Body of pancreas (tissue), 4 donors: ENCODE measurements at regions not wholly inside any gene's neighbourhood (a gene's known extent, or its start where the extent isn't known, plus 50 kb on each side); places are given as distances from the start of the nearest gene placed in this dataset.

Experiments
- POLR2A ChIP-seq, 3 donors: fragments of 450-650 bp; IDR thresholded peaks; one replicate each; pipeline ENCODE4 v1.6.1; 2016; ENCODE audit warnings: antibody characterized with exemption in 3 of 3, mild to moderate bottlenecking in 2 of 3
- TF ChIP-seq, protein P1 (sequence below), 7 experiments: fragments of 450-650 bp in 4 of 7; fragments of 200-600 bp in 3 of 7; sonication (generic) in 3 of 7; IDR thresholded peaks; one replicate each; pipeline ENCODE4 v1.5.1; 2016 to 2019; ENCODE audit warnings: antibody characterized with exemption in 7 of 7

DNA sequence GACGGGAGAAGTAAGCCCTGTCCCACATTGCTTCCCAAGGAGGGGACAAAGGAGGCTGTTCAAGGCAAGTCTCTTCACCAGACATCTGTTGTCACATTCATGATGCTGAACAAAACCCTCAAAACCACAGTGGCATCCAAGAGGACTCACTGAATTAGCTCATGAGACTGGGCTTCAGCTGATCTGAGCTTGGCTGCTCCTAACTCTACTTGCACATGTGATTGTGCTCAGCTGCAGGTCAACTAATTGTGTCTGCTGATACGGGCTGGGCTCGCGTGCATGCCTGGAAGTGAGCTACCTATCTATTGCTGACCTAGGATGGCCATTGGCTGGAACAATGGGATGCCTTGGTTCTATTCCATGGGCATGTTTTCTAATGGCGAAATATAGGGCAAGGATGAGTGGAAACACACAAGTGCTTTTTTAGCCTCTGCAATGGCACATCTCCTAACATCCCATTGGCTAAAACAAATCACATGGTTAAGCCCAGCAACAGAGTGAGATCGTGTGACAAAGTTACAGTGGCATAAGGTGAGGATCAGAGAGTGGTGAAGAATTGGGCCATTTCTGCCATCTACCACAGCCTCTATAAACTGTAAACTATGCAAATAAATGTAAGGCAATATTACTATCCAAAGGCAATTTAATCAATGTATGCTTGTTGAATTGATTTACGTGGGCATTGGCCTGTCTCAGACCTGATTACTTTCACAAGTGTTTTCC lies 52.9 kb upstream of the CAPN13 start:
- TF ChIP-seq, protein P1, sequence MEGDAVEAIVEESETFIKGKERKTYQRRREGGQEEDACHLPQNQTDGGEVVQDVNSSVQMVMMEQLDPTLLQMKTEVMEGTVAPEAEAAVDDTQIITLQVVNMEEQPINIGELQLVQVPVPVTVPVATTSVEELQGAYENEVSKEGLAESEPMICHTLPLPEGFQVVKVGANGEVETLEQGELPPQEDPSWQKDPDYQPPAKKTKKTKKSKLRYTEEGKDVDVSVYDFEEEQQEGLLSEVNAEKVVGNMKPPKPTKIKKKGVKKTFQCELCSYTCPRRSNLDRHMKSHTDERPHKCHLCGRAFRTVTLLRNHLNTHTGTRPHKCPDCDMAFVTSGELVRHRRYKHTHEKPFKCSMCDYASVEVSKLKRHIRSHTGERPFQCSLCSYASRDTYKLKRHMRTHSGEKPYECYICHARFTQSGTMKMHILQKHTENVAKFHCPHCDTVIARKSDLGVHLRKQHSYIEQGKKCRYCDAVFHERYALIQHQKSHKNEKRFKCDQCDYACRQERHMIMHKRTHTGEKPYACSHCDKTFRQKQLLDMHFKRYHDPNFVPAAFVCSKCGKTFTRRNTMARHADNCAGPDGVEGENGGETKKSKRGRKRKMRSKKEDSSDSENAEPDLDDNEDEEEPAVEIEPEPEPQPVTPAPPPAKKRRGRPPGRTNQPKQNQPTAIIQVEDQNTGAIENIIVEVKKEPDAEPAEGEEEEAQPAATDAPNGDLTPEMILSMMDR (IDR thresholded peaks at IDR 0.05) = no peak
- TF ChIP-seq POLR2A (IDR thresholded peaks at IDR 0.05) = no peak
